GM19455 (cell line): ENCODE measurements at regions not wholly inside any gene's neighbourhood (a gene's known extent, or its start where the extent isn't known, plus 50 kb on each side); places are given as distances from the start of the nearest gene placed in this dataset.
A peak's percentile ranks its signal among the peaks of the same experiment; 100 is the strongest.
"Not testable (repeated sequence)": the region's sequence is repeated elsewhere in the genome, so short reads cannot be mapped to it uniquely, and the experiment has no call there.

Experiments used
- ATAC-seq: cut with Tn5 transposase; IDR thresholded peaks from one replicate; pipeline ENCODE4 v1.9.1; 2021; ENCODE audit not compliant: unreplicated experiment

DNA sequence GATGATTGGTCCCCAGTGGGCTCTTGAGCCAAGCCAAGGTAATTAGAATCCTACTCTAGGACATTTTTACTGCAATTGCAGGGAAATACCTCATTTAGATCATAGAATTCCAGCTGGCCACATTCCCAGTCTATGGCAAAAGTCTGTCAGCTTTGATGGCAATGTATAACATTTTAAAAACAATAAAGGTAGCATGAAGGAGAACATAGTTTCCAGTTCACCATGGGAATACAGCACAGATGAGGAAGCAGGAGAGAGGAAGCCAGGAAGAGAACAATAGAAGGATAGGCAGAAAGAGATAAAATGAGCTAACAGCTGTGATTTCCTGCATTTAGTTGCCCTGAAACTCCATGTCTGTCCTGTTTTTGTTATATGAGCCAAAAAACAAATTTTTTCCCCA lies 897.3 kb upstream of the DDX18 start:
- no peak for ATAC-seq

DNA sequence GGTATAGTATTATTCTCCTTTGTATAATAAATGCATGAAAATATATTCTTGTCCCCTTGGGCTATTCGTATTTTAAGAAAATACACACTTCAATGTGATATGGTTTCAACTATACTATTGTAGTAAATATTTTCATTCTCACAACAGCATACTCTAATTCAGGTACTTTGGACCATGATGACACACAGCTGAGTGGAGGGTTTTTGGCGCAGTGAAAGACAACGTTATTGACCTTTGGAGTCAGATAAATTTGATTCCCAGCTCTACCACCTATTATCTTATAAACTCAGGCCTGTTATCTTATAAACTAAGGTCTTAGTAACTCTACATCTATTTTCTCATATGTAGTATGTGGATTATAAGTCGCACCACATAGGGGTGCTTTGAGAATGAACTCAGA lies 895.9 kb upstream of the DDX18 start:
- ATAC-seq = no peak

DNA sequence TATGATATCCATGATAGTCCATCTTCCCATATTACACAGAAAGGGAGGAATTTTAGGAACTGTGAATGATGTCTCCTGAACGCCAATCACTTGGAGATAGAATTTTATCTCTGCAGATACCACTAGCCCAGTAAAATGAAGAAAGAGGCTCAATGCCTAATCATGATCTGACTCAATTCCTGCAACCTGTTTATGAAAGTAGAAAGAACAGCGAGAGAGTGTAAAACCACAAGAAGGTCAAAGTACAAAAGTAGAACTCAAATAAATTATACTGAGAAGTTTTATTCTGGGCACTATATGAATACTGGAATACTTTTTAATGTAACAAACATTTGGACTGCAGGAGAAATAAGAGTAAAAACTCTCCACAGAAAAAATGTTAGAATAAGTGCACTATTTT lies 892.1 kb upstream of the DDX18 start:
- no peak for ATAC-seq

- no peak for ATAC-seq
Measured at GRCh38 chr2:116924509-116924908, 890.0 kb upstream of the DDX18 start.

DNA sequence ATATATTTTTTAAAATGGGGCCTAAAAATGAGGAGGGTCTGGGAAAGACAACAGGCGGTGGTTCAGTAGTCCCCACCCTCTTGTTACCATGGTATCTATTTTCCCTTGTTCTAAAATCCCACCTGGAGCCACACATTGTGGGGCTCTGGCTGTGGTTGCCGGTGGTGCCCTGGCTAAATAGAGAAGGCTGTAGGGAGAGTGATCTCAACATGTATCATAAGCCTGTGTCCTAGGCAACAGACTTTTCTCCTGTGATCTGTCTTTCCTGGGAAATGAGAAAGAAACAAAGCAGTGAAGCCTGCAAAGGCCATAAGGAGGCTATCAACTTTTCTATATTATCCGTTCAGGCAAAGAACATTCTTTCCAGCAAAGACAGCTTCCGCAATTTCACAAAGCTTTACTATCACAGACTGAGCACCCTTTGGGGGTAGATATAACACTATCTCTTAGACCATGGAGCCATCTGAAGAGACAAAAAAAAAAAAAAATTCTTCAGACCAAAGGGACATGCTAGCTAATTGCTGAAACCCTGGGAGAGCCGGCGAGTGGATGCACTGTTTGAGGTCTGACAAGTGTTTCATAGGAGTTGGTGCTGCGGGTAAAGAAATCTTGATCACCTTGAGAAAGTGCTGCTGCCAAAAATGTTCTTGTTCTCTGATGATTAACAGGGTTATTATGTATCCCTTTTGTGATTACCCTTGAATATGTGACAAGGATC lies 879.2 kb upstream of the DDX18 start:
- ATAC-seq = no peak

- no peak for ATAC-seq
Measured at GRCh38 chr2:116948258-116948657, 866.2 kb upstream of the DDX18 start.

DNA sequence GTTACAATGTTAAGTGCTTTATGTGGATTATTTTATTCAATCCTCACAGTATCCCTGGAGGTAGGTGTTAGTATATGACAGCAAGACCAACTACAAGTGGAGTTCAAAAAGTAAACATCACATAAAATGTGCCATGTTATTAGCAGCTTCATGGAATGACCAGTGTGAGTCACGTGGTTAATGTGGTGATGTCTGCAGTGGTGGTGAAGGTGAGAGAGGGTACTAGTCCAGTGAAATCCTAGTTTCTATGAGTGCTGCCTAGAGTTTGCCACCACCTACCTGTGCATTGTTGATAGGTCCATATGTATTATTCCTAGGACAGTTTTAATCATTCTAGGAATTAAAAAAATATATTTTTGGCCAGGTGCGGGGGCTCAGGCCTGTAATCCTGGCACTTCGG lies 865.2 kb upstream of the DDX18 start:
- ATAC-seq = no peak

GRCh38 chr2:116952254-116952653 lies 862.2 kb upstream of the DDX18 start:
- ATAC-seq = no peak

DNA sequence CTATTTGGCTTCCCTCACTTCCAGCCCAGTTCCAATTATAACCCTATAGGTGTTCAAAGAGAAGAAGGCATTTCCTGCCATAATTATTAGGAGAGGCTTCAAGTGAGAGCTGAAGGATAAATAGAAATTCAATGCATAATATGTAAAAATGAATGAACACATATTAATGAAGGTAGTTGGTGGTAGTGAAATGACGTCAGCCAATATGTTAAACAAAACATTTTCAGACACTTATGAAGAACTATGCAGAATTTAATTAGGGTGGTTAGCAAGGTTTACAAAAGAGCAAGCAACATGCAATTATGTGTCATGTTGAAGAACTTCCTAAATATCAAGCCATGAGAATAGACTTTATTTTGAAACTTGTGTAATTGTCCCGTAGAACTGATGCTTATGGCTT lies 858.8 kb upstream of the DDX18 start:
- ATAC-seq = no peak

- no peak for ATAC-seq
Measured at GRCh38 chr2:116975608-116976007, 838.9 kb upstream of the DDX18 start.

DNA sequence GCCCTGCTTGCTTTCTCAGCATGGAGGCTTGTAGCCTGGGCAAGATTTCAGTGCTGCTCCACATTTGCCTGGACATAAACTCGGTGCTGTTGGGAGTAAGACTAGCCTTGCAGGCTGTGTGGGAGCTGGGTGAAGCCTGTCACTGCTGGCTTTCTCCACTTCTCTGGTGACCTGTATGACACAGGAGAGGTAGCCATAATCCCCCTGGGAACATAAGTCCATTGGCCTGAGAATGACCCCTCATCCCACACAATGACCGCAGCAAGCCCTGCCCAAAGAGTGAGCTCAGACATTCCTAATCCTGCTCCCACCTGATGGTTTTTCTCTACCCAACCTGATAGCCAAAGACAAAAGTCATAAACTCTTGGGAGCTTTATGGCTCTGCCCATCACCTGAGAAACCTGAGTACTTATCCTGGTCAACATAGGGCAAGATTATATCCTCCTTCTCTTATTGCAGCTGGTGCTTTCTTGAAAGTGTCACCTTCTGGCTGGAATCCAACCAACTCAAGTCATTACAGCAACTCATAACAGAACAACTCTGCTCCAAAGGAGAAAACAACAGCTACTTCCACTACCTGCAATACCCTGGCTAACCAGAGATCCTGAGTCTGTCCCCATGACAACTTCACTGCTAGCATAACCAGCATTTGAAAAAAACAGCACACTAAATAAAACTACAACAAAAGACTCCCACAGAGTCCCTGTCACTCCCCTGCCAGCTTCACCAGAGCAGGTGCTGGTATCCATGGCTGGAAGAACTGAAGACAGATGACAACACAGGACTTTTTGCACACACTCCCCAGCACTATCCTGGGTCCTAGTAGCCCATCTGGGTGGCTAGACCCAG lies 834.4 kb upstream of the DDX18 start:
- ATAC-seq = no peak

- no peak for ATAC-seq
Measured at GRCh38 chr2:116987447-116987846, 827.0 kb upstream of the DDX18 start.

DNA sequence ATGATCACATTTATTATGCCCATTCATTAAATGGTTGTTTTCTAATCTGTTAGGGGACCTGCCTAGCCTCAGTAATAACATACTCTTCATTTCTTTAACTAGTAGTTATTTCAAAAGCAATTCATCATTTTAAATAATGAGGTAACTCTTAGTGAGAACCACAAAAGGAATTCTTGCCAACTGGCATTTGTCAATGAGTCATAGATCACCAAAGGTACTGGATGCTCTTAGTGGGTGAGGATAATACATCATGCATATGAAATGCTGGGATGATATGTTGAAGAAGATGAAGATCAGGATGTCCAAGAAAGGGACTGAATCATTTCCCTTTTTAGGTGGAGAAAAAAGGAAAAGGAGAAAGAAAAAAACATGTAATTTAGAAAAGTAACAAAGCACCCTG lies 826.2 kb upstream of the DDX18 start:
- no peak for ATAC-seq

- ATAC-seq = no peak
Measured at GRCh38 chr2:117019357-117019756, 795.1 kb upstream of the DDX18 start.

DNA sequence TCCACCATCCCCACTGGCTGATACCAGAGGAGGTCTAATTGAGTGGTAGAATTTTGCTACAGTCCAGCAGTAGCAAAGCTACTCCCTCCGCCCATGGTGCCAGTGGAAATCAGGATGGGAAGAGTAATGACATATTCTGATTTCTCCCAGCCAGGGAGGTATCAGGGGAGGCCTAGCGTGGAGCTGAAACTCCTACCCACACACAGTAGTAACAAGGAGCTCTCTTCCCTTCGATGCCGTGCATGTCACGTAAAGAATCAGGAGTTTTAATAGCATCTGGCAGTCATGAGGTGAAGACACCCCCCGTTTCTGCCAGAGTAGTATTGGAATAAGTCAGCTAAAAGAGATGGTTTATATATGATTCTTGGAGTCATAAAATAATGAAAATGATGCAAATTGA lies 786.8 kb upstream of the DDX18 start:
- ATAC-seq = no peak

DNA sequence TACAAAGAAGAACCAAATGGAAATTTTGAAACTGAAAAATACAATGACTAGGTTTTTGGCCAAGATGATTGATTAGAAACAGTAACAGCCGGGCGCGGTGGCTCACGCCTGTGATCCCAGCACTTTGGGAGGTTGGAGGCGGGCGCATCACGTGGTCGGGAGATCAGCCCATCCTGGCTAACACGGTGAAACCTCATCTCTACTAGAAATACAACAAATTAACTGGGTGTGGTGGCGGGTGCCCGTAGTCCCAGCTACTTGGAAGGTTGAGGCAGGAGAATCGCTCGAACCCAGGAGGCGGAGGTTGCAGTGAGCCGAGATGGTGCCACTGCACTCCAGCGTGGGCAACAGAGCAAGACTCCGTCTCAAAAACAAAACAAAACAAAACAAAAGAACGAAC lies 785.8 kb upstream of the DDX18 start:
- ATAC-seq = not testable (repeated sequence)

GRCh38 chr2:117055499-117056375 lies 758.8 kb upstream of the DDX18 start:
- no peak for ATAC-seq

GRCh38 chr2:117056376-117056748 lies 758.1 kb upstream of the DDX18 start:
- no peak for ATAC-seq

DNA sequence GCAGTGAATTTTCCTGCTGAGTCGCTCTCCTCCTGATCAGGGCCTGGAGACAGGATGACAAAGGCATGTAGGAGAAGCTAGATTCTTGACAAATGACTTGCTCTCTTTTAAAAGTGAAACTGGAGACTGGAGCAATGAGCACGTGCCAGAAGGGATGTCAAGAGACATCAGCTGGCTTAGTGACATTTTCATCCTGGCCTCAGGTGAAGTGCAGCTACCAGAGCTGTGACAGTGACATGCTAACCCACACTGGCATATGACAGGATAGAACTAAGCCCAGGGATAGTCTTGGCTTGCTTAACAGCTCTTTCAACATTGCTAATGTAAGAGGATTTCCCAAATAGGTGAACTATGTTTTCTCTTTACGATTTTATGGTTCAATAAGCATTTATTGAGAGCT lies 757.5 kb upstream of the DDX18 start:
- ATAC-seq = no peak

DNA sequence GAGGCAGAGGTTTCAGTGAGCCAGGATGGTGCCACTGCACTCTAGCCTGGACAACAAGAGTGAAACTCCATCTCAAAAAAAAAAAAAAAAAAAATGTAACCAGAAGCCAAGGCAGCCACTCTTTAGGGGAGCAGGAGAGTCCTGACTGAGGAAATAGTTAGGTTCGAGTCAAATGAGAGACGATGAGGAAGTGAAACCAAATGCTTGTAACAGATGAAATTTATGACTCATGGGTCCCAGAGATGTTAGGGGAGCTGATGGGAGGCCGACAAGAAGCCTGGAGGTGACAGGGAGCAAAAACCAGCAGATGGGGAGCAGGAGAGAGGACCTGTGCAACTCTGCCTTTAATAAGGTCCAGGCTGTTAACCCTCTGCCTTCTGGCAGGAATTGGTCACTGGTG lies 756.1 kb upstream of the DDX18 start:
- peak; percentile 83 for ATAC-seq

DNA sequence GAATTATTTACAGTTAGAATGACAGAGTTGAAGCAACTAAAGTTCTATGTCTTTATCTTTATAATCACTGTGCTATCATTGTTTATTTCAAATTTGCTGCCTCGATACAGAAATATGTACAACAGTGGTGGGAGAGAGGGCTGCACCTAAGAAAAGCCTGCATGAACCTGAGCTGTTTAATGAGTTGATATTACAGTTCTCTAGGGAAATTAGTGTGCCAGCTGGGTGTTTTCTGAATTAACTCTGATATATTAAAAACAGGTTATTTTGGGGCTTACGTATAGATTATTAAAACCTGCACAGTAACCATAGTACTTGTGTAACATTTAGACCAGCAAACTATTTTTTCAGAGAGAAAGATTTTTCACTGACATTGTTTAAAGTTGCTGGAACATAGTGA lies 750.5 kb upstream of the DDX18 start:
- no peak for ATAC-seq

DNA sequence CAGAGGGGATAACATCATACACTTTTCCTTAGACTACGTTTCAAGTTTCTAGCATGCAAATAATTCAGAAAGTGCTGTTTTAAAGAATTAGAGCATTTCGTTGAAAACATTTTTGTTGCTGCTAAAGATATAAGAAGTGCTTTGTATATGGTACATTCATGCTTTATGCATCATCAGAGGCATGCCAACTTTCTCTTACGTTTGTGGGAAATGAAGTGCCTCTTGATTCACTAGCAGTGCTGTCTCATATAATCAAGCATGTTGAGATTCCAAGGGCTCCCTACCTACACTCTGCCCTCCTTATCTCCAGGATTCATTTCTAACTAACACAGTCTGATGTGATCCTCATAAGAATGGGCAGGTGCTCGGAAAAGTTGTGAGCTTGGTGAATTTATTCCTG lies 748.6 kb upstream of the DDX18 start:
- no peak for ATAC-seq
